SK-N-SH treated with all-trans-retinoic acid at 6 μM for 48 hours (cell line): ENCODE measurements at regions not wholly inside any gene's neighbourhood (a gene's known extent, or its start where the extent isn't known, plus 50 kb on each side); places are given as distances from the start of the nearest gene placed in this dataset.

Source experiments
- ATAC-seq: fragments of 200-7000 bp; cut with Tn5 transposase; 3 replicates; pipeline ENCODE4 v1.9.1; 2020; ENCODE audit warnings: mild to moderate bottlenecking, moderate library complexity
- ARNTL ChIP-seq: fragments of 450-650 bp; formaldehyde crosslinking; IDR thresholded peaks from 2 replicates; pipeline ENCODE4 v1.5.0; 2020; ENCODE audit warnings: low read depth, mild to moderate bottlenecking, moderate library complexity, borderline replicate concordance
- BACH2 ChIP-seq: fragments of 250-450 bp; sonication (Bioruptor Pico); IDR thresholded peaks from 2 replicates; pipeline ENCODE4 v1.9.0; 2021; ENCODE audit warnings: mild to moderate bottlenecking, borderline replicate concordance
- CSRNP3 ChIP-seq: fragments of 250-450 bp; sonication (Bioruptor Pico); IDR thresholded peaks from 2 replicates; pipeline ENCODE4 v1.5.1; 2021; ENCODE audit warnings: mild to moderate bottlenecking, moderate library complexity
- ESRRG ChIP-seq: fragments of 250-450 bp; sonication (Bioruptor Pico); IDR thresholded peaks from 2 replicates; pipeline ENCODE4 v1.6.1; 2021; ENCODE audit warnings: mild to moderate bottlenecking
- GLIS3 ChIP-seq: fragments of 250-450 bp; sonication (Bioruptor Pico); IDR thresholded peaks from 2 replicates; pipeline ENCODE4 v1.5.0; 2020; ENCODE audit warnings: mild to moderate bottlenecking, moderate library complexity
- OSR1 ChIP-seq: fragments of 250-450 bp; sonication (Bioruptor Pico); IDR thresholded peaks from 2 replicates; pipeline ENCODE4 v1.8.0; 2022; ENCODE audit warnings: moderate library complexity, mild to moderate bottlenecking, inconsistent platforms
- PATZ1 ChIP-seq: fragments of 250-450 bp; sonication (Bioruptor Pico); IDR thresholded peaks from 2 replicates; pipeline ENCODE4 v1.8.0; 2020; ENCODE audit warnings: mild to moderate bottlenecking, moderate library complexity, borderline replicate concordance
- POU6F1 ChIP-seq: fragments of 250-450 bp; sonication (Bioruptor Pico); IDR thresholded peaks from 2 replicates; pipeline ENCODE4 v1.8.0; 2021; ENCODE audit warnings: low read depth, mild to moderate bottlenecking, moderate library complexity, borderline replicate concordance
- PPARA ChIP-seq: fragments of 250-450 bp; sonication (Bioruptor Pico); IDR thresholded peaks from 2 replicates; pipeline ENCODE4 v1.5.0; 2020; ENCODE audit warnings: mild to moderate bottlenecking, borderline replicate concordance
- RARB ChIP-seq: fragments of 250-450 bp; sonication (Bioruptor Pico); IDR thresholded peaks from 2 replicates; pipeline ENCODE4 v1.8.0; 2021; ENCODE audit warnings: mild to moderate bottlenecking, moderate library complexity
- SNAI2 ChIP-seq: fragments of 250-450 bp; sonication (Bioruptor Pico); IDR thresholded peaks from 2 replicates; pipeline ENCODE4 v1.5.0; 2020; ENCODE audit warnings: mild to moderate bottlenecking, moderate library complexity
- TOX ChIP-seq: fragments of 250-450 bp; sonication (Bioruptor Pico); IDR thresholded peaks from 2 replicates; pipeline ENCODE4 v1.8.0; 2021; ENCODE audit warnings: mild to moderate bottlenecking, moderate library complexity, borderline replicate concordance
- TSHZ2 ChIP-seq: fragments of 250-450 bp; sonication (Bioruptor Pico); IDR thresholded peaks from 2 replicates; pipeline ENCODE4 v1.5.0; 2020; ENCODE audit warnings: mild to moderate bottlenecking, moderate library complexity
- ZC3H10 ChIP-seq: fragments of 250-450 bp; sonication (Bioruptor Pico); IDR thresholded peaks from 2 replicates; pipeline ENCODE4 v1.5.1; 2021; ENCODE audit warnings: mild to moderate bottlenecking, moderate library complexity
- ZFP3 ChIP-seq: fragments of 250-450 bp; sonication (Bioruptor Pico); IDR thresholded peaks from 2 replicates; pipeline ENCODE4 v1.5.0; 2020; ENCODE audit warnings: mild to moderate bottlenecking, moderate library complexity
- ZFP30 ChIP-seq: fragments of 450-650 bp; formaldehyde crosslinking; IDR thresholded peaks from 2 replicates; pipeline ENCODE4 v1.5.0; 2022; ENCODE audit warnings: mild to moderate bottlenecking, moderate library complexity
- ZNF565 ChIP-seq: fragments of 450-650 bp; formaldehyde crosslinking; conservative IDR thresholded peaks from 2 replicates; pipeline ENCODE4 v1.5.0; 2020; ENCODE audit warnings: low read depth, mild to moderate bottlenecking, moderate library complexity
- ZNF70 ChIP-seq: fragments of 450-650 bp; formaldehyde crosslinking; IDR thresholded peaks from 2 replicates; pipeline ENCODE4 v1.5.0; 2020; ENCODE audit warnings: mild to moderate bottlenecking, moderate library complexity
- ZNF8 ChIP-seq: fragments of 450-650 bp; formaldehyde crosslinking; IDR thresholded peaks from 2 replicates; pipeline ENCODE4 v1.5.0; 2020; ENCODE audit warnings: mild to moderate bottlenecking, moderate library complexity

GRCh38 chr2:223199531-223200515, 147.8 kb downstream of the KCNE4 start:
- TF ChIP-seq PATZ1 (CRISPR knock-in tag) (no peak), TSHZ2 (CRISPR knock-in tag) (no peak), ZC3H10 (no peak), GLIS3 (CRISPR knock-in tag) (no peak), ARNTL (CRISPR knock-in tag) (no peak), RARB (CRISPR knock-in tag) (no peak), BACH2 (CRISPR knock-in tag) (no peak), TOX (CRISPR knock-in tag) (no peak), SNAI2 (CRISPR knock-in tag) (no peak), ZNF70 (CRISPR knock-in tag) (no peak), PPARA (CRISPR knock-in tag) (no peak), ZFP3 (CRISPR knock-in tag) (no peak), ESRRG (CRISPR knock-in tag) (no peak), OSR1 (no peak), POU6F1 (CRISPR knock-in tag) (no peak), ZNF565 (CRISPR knock-in tag) (no peak), ZNF8 (CRISPR knock-in tag) (no peak)
- ATAC-seq, result no peak

- ATAC-seq, result peak; percentile 67
- no peak for TF ChIP-seq BACH2 (CRISPR knock-in tag)
- TF ChIP-seq PPARA (CRISPR knock-in tag), result no peak
- no peak for TF ChIP-seq TOX (CRISPR knock-in tag)
- TF ChIP-seq PATZ1 (CRISPR knock-in tag), result no peak
- TF ChIP-seq ZNF70 (CRISPR knock-in tag), result no peak
- no peak for TF ChIP-seq RARB (CRISPR knock-in tag)
- no peak for TF ChIP-seq ZNF8 (CRISPR knock-in tag)
- TF ChIP-seq ARNTL (CRISPR knock-in tag), result no peak
- no peak for TF ChIP-seq SNAI2 (CRISPR knock-in tag)
- no peak for TF ChIP-seq CSRNP3 (CRISPR knock-in tag)
- no peak for TF ChIP-seq OSR1
- TF ChIP-seq ZFP30 (CRISPR knock-in tag), result no peak
- TF ChIP-seq, all 23 proteins: peak for 0
Measured at GRCh38 chr2:223203971-223204929, 152.3 kb downstream of the KCNE4 start.
